ENCODE measurements at regions not wholly inside any gene's neighbourhood (a gene's known extent, or its start where the extent isn't known, plus 50 kb on each side); places are given as distances from the start of the nearest gene placed in this dataset.
"Not testable (repeated sequence)": the region's sequence is repeated elsewhere in the genome, so short reads cannot be mapped to it uniquely, and the experiment has no call there.

GRCh38 chr2:231869016-231869415, 57.2 kb downstream of the NPPC start:
- not testable (repeated sequence) for TF ChIP-seq CTCF (conservative IDR thresholded peaks at IDR 0.05; ENCODE audit: low read depth, low read length); EZH2 (IDR thresholded peaks at IDR 0.05; ENCODE audit: low read length, unreplicated experiment); EZH2phosphoT487 (IDR thresholded peaks at IDR 0.05; ENCODE audit: borderline replicate concordance, low read length)
